LNCAP (cell line): ENCODE measurements at regions not wholly inside any gene's neighbourhood (a gene's known extent, or its start where the extent isn't known, plus 50 kb on each side); places are given as distances from the start of the nearest gene placed in this dataset.

ENCODE experiments used
- CTCF ChIP-seq: fragments of 450-650 bp; IDR thresholded peaks from 2 replicates; pipeline ENCODE4 v1.5.1; 2017; ENCODE audit warnings: mild to moderate bottlenecking

GRCh38 chr18:22031611-22032010, 137.8 kb upstream of the GATA6 start:
- no peak for TF ChIP-seq CTCF

GRCh38 chr18:22032392-22032961, 136.9 kb upstream of the GATA6 start:
- TF ChIP-seq CTCF, result no peak

DNA sequence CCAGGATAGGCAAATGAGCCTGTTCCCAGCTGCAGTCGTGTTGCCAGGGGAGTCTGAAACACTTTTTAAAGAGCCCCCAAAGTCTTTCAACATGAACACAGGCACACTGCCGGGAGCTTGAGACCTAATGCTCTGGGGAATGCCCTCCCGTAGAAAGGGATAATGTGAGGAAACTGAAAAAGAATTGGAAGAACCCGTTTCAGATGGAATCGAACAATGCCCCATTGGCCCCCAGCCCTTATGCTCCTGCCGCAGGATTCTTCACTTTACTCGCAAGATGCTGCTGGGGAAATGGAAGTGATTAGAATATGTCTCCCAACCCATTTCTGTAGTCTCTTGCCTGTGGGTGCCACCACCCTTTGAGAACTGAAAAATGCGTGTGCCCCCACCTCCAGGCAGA, 136.3 kb upstream of the GATA6 start:
- no peak for TF ChIP-seq CTCF

DNA sequence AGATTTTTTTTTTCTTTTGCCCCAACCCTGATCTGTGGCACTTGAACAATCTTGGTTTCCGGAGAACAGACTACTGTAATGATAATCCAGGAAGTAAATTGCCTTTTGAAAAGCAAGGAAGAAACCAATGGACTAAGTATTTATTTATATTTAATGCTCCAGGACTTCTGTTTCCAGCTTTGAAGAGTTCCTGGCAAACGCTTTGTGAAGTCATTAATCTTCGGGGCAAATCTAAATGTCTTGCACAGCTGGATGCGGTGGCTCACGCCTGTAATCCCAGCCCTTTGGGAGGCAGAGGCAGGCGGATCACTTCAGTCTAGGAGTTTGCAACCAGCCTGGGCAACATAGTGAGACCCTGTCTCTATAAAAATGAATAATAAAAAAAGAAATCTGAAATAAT, 135.1 kb upstream of the GATA6 start:
- no peak for TF ChIP-seq CTCF

DNA sequence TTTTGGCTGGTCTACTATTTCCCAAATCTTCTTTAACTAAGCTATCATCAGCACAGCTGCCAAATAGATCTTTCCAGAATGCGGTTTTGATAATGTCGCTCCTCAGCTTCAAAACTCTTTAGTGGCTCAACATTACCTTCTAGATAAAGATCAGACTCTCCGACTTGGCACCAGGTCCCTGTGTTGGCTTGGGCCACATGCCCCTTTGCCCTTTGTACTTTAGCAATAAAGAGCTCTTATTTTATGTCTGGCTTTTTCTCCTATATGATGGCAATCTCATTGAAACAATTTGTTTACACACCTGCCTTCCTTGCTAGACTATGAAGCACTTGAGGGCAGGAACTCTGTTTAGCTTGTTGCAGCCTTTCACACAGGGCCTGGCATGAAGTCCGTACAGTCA, 128.9 kb upstream of the GATA6 start:
- TF ChIP-seq CTCF, result no peak

- no peak for TF ChIP-seq CTCF
Measured at GRCh38 chr18:22043837-22044236, 125.6 kb upstream of the GATA6 start.

- no peak for TF ChIP-seq CTCF
Measured at GRCh38 chr18:22044474-22045220, 124.7 kb upstream of the GATA6 start.
